ENCODE measurements at regions not wholly inside any gene's neighbourhood (a gene's known extent, or its start where the extent isn't known, plus 50 kb on each side); places are given as distances from the start of the nearest gene placed in this dataset.

- DNase-seq = no peak
Measured at GRCh38 chr11:26106726-26107125, 225.2 kb upstream of the ANO3 start.

- no peak for DNase-seq
Measured at GRCh38 chr11:26109658-26110368, 222.1 kb upstream of the ANO3 start.

DNA sequence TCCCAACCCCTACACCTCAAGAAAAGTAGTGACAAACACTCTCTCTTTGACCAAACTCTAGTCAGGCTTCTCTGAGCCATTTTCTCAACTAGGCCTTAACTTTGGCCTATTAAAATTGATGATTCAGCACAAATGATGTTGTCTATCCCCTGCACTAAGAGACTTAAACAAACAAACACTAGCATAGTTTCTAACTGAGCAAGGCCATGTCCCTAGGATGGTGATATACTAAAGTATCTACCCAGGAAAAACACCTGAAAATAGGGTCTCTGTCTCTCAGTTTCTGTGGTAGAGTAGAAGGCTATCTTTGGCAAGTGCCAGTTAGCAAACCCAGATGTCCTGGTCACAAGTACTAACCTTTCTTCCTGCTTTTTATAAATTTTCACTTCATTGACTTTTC is 219.7 kb upstream of the ANO3 start:
- no peak for DNase-seq

DNA sequence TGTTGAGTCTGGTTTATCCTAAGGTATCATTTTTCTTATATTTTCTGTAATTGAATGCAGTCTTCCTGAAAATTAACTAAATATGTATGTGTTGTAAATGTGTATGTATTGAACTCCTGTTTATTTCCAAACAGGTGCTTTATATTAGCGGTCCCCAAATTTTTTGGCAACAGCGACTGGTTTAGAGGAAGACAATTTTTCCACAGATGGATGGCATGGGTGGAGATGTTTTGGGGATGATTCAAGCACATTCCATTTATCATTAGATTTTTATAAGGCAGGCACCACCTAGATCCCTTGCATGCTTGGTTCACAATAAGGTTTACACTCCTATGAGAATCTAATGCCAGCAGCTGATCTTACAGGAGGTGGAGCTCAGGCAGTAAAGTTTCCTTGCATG is 210.5 kb upstream of the ANO3 start:
- DNase-seq = no peak

DNA sequence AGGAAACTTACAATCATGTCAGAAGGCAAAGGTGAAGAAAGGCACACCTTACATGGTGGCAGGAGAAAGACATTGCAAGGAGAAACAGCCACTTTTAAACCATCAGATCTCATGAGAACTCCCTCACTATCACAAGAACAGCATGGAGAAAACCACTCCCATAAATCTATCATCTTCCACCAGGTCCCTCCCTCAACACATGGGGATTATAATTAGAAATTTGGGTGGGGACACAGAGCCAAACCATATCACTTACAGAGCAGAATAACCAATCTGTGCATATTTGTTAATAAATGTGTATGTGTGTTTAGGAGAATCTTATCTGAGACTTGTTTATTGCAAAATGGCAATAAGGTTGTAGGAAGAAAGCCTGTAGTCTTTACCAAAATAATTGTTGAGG is 205.2 kb upstream of the ANO3 start:
- no peak for DNase-seq

- no peak for DNase-seq
Measured at GRCh38 chr11:26127336-26127735, 204.6 kb upstream of the ANO3 start.

GRCh38 chr11:26131406-26131805 is 200.5 kb upstream of the ANO3 start:
- DNase-seq = no peak

- no peak for DNase-seq
Measured at GRCh38 chr11:26134053-26134452, 197.9 kb upstream of the ANO3 start.

- no peak for DNase-seq
Measured at GRCh38 chr11:26134481-26135355, 197.2 kb upstream of the ANO3 start.

GRCh38 chr11:26137651-26138050 is 194.3 kb upstream of the ANO3 start:
- DNase-seq = no peak

DNA sequence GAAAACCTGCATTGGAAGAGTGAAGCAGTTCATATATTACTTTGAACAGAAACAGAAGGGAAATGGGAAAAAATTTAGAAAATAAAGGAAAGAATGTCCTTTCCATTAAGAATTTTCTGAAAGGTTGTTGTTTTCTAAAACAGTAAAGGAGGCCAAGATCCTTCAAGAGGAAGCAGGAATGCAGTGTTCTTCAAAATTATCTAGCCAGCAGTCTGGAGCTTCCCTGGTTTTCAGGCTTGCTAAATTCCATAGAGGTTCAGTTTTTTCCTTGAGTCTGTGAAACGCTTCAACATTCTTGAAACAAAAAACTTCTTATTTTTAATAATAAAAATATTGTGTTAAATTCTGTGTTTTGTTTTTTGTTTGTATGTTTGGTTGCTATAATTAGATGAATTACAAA is 189.0 kb upstream of the ANO3 start:
- DNase-seq = no peak

GRCh38 chr11:26143566-26144290 is 188.2 kb upstream of the ANO3 start:
- DNase-seq = no peak

DNA sequence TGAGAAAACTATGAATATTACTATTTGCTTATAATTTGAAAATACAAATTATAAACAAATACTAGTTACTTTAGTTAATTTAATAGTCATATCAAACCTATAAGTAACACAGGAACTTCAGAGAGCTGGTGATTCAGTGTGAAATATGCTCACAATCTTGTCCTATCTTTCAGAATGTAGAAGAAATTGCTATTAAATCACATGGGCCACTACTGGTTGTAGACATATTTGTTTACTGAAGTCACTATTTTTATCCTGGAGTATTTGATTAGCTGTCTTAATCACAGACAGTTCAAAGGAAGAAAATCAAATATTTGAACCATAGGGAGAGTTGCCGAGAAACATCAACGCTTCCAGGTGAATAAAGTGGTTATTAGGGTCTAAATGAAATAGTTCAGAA is 187.6 kb upstream of the ANO3 start:
- no peak for DNase-seq

DNA sequence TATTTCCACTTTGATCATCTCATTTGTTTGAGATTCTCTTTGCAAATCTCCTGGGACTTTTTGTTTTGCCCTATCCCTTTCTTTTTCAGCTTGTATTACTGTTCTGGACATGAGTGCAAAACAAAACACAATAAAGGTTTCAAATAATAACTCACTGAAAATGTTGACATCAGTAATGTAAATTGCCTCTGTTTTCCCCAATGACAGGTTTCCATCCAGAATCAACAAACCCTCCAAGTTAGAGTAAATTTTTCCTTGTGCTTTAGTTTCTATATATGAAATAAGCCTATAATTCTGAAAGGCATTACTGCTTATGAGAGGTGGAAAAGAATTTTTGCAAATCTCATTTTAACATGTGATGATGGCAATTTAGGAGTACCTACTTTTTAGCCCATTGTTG is 187.0 kb upstream of the ANO3 start:
- no peak for DNase-seq

DNA sequence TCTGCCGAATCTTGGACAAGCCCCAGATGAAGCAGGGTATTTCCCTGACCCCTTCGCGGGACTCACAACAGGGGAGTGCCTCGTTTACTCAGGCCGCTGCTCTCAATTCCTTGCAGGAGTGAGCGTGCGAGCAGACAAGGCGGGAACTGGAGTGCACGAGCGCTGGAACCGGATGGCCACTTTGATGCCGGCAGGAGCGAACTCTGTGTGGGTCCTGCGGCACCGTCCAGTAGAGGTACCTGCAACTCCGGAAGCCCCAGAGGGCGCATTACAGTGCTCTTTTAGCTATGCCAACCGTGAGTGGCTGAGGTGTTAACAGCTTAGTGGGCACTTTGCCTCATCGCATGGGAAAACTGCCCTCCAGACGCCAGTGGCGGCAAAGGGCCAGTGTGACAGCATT is 182.3 kb upstream of the ANO3 start:
- no peak for DNase-seq

GRCh38 chr11:26150031-26150430 is 181.9 kb upstream of the ANO3 start:
- DNase-seq = no peak

DNA sequence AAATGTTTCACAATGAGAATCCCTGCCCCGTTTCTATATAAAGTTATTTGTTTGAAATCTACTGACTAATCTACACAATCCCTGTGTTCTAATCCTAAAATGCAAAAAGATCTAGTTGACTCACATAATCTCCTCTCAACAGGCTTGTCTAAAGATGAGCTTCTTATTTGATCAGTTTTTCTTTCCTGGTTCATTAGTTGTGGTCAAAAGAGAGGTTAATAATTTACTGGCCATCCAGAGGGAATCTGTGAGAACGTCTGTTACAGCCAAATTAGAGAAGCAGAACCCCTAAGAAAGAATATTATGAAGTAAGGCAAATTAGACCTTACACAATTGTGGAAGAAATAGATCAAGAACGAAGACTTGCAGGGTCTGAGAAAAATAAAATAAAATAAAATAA is 173.7 kb upstream of the ANO3 start:
- no peak for DNase-seq

- no peak for DNase-seq
Measured at GRCh38 chr11:26162291-26162690, 169.6 kb upstream of the ANO3 start.

DNA sequence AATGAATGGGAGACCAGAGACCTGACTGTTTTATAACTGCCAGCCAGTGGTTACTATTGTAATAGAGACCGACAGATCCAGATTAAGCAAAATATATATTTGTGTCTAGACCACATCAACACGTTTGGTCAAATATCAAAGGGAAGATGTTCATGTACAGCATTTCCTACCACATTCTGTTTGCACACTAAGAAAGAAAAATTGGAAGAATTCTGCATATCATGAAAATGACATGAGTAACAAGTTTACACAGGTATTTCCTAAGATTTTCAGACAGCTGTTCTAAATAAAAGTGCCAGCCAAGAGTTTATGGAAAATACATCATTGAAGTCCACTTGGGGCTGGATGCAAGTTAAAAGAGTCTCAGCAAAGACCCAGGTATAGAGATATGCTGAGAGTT is 145.5 kb upstream of the ANO3 start:
- DNase-seq = no peak

GRCh38 chr11:26187639-26188038 is 144.3 kb upstream of the ANO3 start:
- no peak for DNase-seq

DNA sequence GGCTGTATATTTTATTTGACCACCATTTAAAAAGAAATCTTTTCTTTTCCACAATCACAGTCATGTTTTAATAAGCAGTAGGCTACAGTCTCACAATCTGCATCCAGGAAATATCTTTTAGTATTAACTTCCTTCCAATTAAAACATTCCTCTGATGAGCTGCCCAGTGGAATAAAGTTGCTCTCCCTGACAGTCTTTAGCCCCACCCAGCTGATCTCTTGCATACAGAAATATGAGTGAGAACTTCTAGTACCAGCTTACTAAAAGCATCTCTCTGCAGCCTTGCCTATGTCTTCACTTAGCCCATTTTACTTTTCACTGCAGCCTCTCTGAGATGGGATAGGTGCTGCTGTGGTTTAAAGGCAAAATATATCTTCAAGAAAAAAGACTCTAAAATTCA is 143.4 kb upstream of the ANO3 start:
- no peak for DNase-seq

GRCh38 chr11:26191193-26191592 is 140.7 kb upstream of the ANO3 start:
- no peak for DNase-seq

DNA sequence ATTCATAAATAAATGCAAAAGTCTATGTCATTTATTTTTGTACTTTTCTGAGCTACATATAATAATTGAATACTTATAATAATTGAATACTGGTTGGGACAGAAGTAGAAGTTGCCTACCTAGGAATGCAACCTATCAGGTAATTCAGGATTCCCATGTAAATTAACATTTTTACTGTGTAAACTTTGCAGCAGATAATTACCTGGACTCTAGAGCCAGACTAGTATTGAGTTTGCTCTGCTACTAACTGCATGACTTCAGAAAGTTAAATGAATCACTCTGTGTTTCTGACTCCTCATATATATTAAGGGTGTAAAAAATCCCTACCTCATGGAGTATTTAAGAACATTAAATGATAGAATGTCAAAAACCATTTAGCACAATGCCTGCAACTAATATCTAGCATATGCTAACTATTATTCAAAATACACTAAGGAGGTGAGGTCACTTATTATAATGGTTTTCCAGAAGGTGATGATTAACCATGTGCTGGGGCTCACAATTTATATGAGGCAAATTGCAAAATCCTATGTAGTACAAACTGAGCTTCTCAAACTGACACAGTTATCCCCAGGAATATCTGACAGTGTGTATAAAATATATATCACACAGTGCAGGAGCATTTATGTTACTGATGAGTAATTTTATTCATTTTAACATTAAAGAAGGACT is 138.1 kb upstream of the ANO3 start:
- DNase-seq = no peak
